IPS-NIHi7 (cell line): ENCODE measurements at regions not wholly inside any gene's neighbourhood (a gene's known extent, or its start where the extent isn't known, plus 50 kb on each side); places are given as distances from the start of the nearest gene placed in this dataset.
"Not testable (repeated sequence)": the region's sequence is repeated elsewhere in the genome, so short reads cannot be mapped to it uniquely, and the experiment has no call there.

Source experiments
- DNase-seq: peaks from one replicate; pipeline ENCODE4 v3.0.0; 2012; ENCODE audit warnings: mixed read lengths; ENCODE audit errors: extremely low spot score

- DNase-seq = no peak
Observed at GRCh38 chr5:174483411-174483810, 241.0 kb upstream of the MSX2 start.

- no peak for DNase-seq
Observed at GRCh38 chr5:174489215-174489614, 235.2 kb upstream of the MSX2 start.

- no peak for DNase-seq
Observed at GRCh38 chr5:174489920-174490597, 234.3 kb upstream of the MSX2 start.

- no peak for DNase-seq
Observed at GRCh38 chr5:174490728-174491127, 233.7 kb upstream of the MSX2 start.

GRCh38 chr5:174491265-174491664, 233.1 kb upstream of the MSX2 start:
- DNase-seq = no peak

- DNase-seq = no peak
Observed at GRCh38 chr5:174491761-174492350, 232.5 kb upstream of the MSX2 start.

- no peak for DNase-seq
Observed at GRCh38 chr5:174493530-174493929, 230.9 kb upstream of the MSX2 start.

- DNase-seq = not testable (repeated sequence)
Observed at GRCh38 chr5:174497939-174498338, 226.4 kb upstream of the MSX2 start.

- DNase-seq = not testable (repeated sequence)
Observed at GRCh38 chr5:174498575-174498974, 225.8 kb upstream of the MSX2 start.

- DNase-seq = no peak
Observed at GRCh38 chr5:174500636-174501035, 223.7 kb upstream of the MSX2 start.

- no peak for DNase-seq
Observed at GRCh38 chr5:174501461-174502069, 222.8 kb upstream of the MSX2 start.

GRCh38 chr5:174503086-174503460, 221.3 kb upstream of the MSX2 start:
- DNase-seq = no peak

GRCh38 chr5:174503461-174504265, 220.7 kb upstream of the MSX2 start:
- no peak for DNase-seq

GRCh38 chr5:174504266-174504726, 220.1 kb upstream of the MSX2 start:
- DNase-seq = no peak

GRCh38 chr5:174505621-174506020, 218.8 kb upstream of the MSX2 start:
- no peak for DNase-seq

- DNase-seq = not testable (repeated sequence)
Observed at GRCh38 chr5:174510782-174511453, 213.5 kb upstream of the MSX2 start.

GRCh38 chr5:174511714-174512253, 212.6 kb upstream of the MSX2 start:
- no peak for DNase-seq

GRCh38 chr5:174514325-174514724, 210.1 kb upstream of the MSX2 start:
- no peak for DNase-seq

- DNase-seq = no peak
Observed at GRCh38 chr5:174514983-174515394, 209.4 kb upstream of the MSX2 start.

GRCh38 chr5:174516741-174517140, 207.6 kb upstream of the MSX2 start:
- no peak for DNase-seq

- DNase-seq = no peak
Observed at GRCh38 chr5:174518512-174518911, 205.9 kb upstream of the MSX2 start.
